ENCODE measurements at regions not wholly inside any gene's neighbourhood (a gene's known extent, or its start where the extent isn't known, plus 50 kb on each side); places are given as distances from the start of the nearest gene placed in this dataset.
"Not testable (repeated sequence)": the region's sequence is repeated elsewhere in the genome, so short reads cannot be mapped to it uniquely, and the experiment has no call there.

DNA sequence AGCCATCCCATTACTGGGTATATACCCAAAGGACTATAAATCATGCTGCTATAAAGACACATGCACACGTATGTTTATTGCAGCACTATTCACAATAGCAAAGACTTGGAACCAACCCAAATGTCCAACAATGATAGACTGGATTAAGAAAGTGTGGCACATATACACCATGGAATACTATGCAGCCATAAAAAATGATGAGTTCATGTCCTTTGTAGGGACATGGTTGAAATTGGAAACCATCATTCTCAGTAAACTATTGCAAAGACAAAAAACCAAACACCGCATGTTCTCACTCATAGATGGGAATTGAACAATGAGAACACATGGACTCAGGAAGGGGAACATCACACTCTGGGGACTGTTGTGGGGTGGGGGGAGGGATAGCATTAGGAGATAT lies 85.7 kb upstream of the PPP2R5C start:
- TF ChIP-seq, protein P1, sequence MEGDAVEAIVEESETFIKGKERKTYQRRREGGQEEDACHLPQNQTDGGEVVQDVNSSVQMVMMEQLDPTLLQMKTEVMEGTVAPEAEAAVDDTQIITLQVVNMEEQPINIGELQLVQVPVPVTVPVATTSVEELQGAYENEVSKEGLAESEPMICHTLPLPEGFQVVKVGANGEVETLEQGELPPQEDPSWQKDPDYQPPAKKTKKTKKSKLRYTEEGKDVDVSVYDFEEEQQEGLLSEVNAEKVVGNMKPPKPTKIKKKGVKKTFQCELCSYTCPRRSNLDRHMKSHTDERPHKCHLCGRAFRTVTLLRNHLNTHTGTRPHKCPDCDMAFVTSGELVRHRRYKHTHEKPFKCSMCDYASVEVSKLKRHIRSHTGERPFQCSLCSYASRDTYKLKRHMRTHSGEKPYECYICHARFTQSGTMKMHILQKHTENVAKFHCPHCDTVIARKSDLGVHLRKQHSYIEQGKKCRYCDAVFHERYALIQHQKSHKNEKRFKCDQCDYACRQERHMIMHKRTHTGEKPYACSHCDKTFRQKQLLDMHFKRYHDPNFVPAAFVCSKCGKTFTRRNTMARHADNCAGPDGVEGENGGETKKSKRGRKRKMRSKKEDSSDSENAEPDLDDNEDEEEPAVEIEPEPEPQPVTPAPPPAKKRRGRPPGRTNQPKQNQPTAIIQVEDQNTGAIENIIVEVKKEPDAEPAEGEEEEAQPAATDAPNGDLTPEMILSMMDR (IDR thresholded peaks at IDR 0.05; ENCODE audit: insufficient read depth, low read length): not testable (repeated sequence)
- not testable (repeated sequence) for TF ChIP-seq GABPA (IDR thresholded peaks at IDR 0.05; ENCODE audit: low read depth)

Data from HL-60 (cell line).